ENCODE measurements at regions not wholly inside any gene's neighbourhood (a gene's known extent, or its start where the extent isn't known, plus 50 kb on each side); places are given as distances from the start of the nearest gene placed in this dataset.

DNA sequence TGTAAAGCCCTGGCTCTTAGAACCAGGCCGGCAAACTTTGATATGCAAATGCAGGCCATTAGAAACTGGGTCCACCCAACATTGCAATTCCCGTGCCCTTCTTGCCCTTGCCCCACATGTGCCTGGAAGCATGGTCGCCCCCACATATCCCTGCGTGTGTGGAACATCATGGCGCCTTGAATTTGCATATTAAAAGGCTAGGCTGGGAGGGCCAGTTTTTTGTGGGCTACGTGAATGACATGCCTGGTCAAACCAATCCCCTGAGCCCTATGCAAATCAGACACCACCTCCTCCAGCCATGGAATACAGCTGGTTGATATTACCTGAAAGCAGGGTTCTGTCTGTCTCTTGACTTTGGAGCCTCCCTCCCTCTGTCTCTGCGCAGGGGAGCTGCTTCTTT lies 58.7 kb upstream of the ARHGEF26 start:
- DNase-seq (ENCODE audit: extremely low spot score, unreplicated experiment) = no peak
- TF ChIP-seq, protein P1, sequence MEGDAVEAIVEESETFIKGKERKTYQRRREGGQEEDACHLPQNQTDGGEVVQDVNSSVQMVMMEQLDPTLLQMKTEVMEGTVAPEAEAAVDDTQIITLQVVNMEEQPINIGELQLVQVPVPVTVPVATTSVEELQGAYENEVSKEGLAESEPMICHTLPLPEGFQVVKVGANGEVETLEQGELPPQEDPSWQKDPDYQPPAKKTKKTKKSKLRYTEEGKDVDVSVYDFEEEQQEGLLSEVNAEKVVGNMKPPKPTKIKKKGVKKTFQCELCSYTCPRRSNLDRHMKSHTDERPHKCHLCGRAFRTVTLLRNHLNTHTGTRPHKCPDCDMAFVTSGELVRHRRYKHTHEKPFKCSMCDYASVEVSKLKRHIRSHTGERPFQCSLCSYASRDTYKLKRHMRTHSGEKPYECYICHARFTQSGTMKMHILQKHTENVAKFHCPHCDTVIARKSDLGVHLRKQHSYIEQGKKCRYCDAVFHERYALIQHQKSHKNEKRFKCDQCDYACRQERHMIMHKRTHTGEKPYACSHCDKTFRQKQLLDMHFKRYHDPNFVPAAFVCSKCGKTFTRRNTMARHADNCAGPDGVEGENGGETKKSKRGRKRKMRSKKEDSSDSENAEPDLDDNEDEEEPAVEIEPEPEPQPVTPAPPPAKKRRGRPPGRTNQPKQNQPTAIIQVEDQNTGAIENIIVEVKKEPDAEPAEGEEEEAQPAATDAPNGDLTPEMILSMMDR (IDR thresholded peaks at IDR 0.05) = no peak
- no peak overlapping the region for H3K4me3 Mint-ChIP-seq (ENCODE audit: unreplicated experiment)
- peaks cover 7% of the 10 kb centered on the region for H3K4me1 Mint-ChIP-seq (ENCODE audit: unreplicated experiment)
- no peaks in the 10 kb centered on the region for H3K27me3 Mint-ChIP-seq (ENCODE audit: unreplicated experiment)
- H3K9me3 Mint-ChIP-seq (ENCODE audit: unreplicated experiment) = no peaks in the 10 kb centered on the region
- H3K27ac Mint-ChIP-seq (ENCODE audit: unreplicated experiment) = no peak overlapping the region
- H3K36me3 Mint-ChIP-seq (ENCODE audit: unreplicated experiment) = no peaks in the 10 kb centered on the region

GRCh38 chr3:154071146-154071545 lies 50.0 kb upstream of the ARHGEF26 start:
- TF ChIP-seq, protein P1 (IDR thresholded peaks at IDR 0.05) = no peak
- Mint-ChIP-seq H3K9me3 (ENCODE audit: unreplicated experiment) (peaks cover 10% of the 10 kb centered on the region), H3K36me3 (ENCODE audit: unreplicated experiment) (no peaks in the 10 kb centered on the region)

More at GRCh38 chr3:154071146-154071545, 50.0 kb upstream of the ARHGEF26 start:
- no peak for DNase-seq (ENCODE audit: extremely low spot score, unreplicated experiment)
- Mint-ChIP-seq H3K27me3 (ENCODE audit: unreplicated experiment) (peaks cover 2% of the 10 kb centered on the region), H3K27ac (ENCODE audit: unreplicated experiment) (no peak overlapping the region), H3K4me1 (ENCODE audit: unreplicated experiment) (no peaks in the 10 kb centered on the region), H3K4me3 (ENCODE audit: unreplicated experiment) (no peak overlapping the region)
